Trophoblast cell (in vitro differentiated cells and primary cell): ENCODE measurements at regions not wholly inside any gene's neighbourhood (a gene's known extent, or its start where the extent isn't known, plus 50 kb on each side); places are given as distances from the start of the nearest gene placed in this dataset.

ENCODE experiments used
- DNase-seq, 2 donors: peaks; one replicate each; pipeline ENCODE4 v3.0.0-alpha.2; 2016
- H2AFZ ChIP-seq: 2 replicates; pipeline ENCODE4 v1.6.1; 2013; ENCODE audit warnings: low read length, moderate library complexity, mild to moderate bottlenecking; ENCODE audit not compliant: insufficient read depth, poor library complexity
- H2AK5ac ChIP-seq: 2 replicates; pipeline ENCODE4 v1.6.1; 2013; ENCODE audit warnings: mild to moderate bottlenecking, low read length
- H2BK120ac ChIP-seq: 2 replicates; pipeline ENCODE4 v1.6.1; 2013; ENCODE audit warnings: low read length, mild to moderate bottlenecking, moderate library complexity; ENCODE audit not compliant: insufficient read depth, poor library complexity
- H2BK12ac ChIP-seq: 2 replicates; pipeline ENCODE4 v1.6.1; 2013; ENCODE audit warnings: mild to moderate bottlenecking, low read length, moderate library complexity
- H2BK5ac ChIP-seq: 2 replicates; pipeline ENCODE4 v1.6.1; 2013; ENCODE audit warnings: low read length, low read depth, moderate library complexity, mild to moderate bottlenecking; ENCODE audit not compliant: poor library complexity
- H3K14ac ChIP-seq: 2 replicates; pipeline ENCODE4 v1.6.1; 2013; ENCODE audit warnings: mild to moderate bottlenecking, low read length
- H3K18ac ChIP-seq: 2 replicates; pipeline ENCODE4 v1.6.1; 2013; ENCODE audit warnings: mild to moderate bottlenecking, low read length
- H3K23ac ChIP-seq: 2 replicates; pipeline ENCODE4 v1.6.1; 2013; ENCODE audit warnings: low read length
- H3K27ac ChIP-seq: 2 replicates; pipeline ENCODE4 v1.5.1; 2013; ENCODE audit warnings: low read depth, mild to moderate bottlenecking, inconsistent platforms, low read length, moderate library complexity
- H3K27me3 ChIP-seq: 2 replicates; pipeline ENCODE4 v1.6.1; 2013; ENCODE audit warnings: inconsistent platforms, mild to moderate bottlenecking, low read length, moderate library complexity; ENCODE audit not compliant: insufficient read depth
- H3K36me3 ChIP-seq, 2 experiments: 1 replicate in 1 of 2; 2 replicates in 1 of 2; pipeline ENCODE4 v1.6.1; 2013; ENCODE audit warnings: low read length in 2 of 2, mild to moderate bottlenecking in 2 of 2, moderate library complexity in 1 of 2; ENCODE audit not compliant: insufficient read depth in 2 of 2, control insufficient read depth in 1 of 2
- H3K4ac ChIP-seq: 2 replicates; pipeline ENCODE4 v1.6.1; 2013; ENCODE audit warnings: low read depth, mild to moderate bottlenecking, low read length, moderate library complexity
- H3K4me1 ChIP-seq, 2 experiments: 1 replicate in 1 of 2; 2 replicates in 1 of 2; pipeline ENCODE4 v1.6.1; 2013; ENCODE audit warnings: low read length in 2 of 2, mild to moderate bottlenecking in 2 of 2, moderate library complexity in 1 of 2; ENCODE audit not compliant: insufficient read depth in 2 of 2, control insufficient read depth in 1 of 2
- H3K4me2 ChIP-seq: 2 replicates; pipeline ENCODE4 v1.6.1; 2013; ENCODE audit warnings: inconsistent platforms, mild to moderate bottlenecking, low read length, moderate library complexity
- H3K4me3 ChIP-seq: 2 replicates; pipeline ENCODE4 v1.5.1; 2013; ENCODE audit warnings: mild to moderate bottlenecking, low read depth, low read length, inconsistent platforms
- H3K79me1 ChIP-seq: one replicate; pipeline ENCODE4 v1.6.1; 2013; ENCODE audit warnings: low read length
- H3K79me2 ChIP-seq: 2 replicates; pipeline ENCODE4 v1.6.1; 2013; ENCODE audit warnings: low read length, mild to moderate bottlenecking; ENCODE audit not compliant: control insufficient read depth, insufficient read depth, poor library complexity
- H3K9ac ChIP-seq: 2 replicates; pipeline ENCODE4 v1.6.1; 2013; ENCODE audit warnings: mild to moderate bottlenecking, low read length
- H3K9me3 ChIP-seq: 2 replicates; pipeline ENCODE4 v1.6.1; 2013; ENCODE audit warnings: low read depth, mild to moderate bottlenecking, control low read depth, inconsistent platforms, low read length; ENCODE audit not compliant: insufficient read depth
- H4K12ac ChIP-seq: 2 replicates; pipeline ENCODE4 v1.6.1; 2013; ENCODE audit warnings: low read depth, mild to moderate bottlenecking, low read length, moderate library complexity
- H4K8ac ChIP-seq: 2 replicates; pipeline ENCODE4 v1.6.1; 2013; ENCODE audit warnings: low read depth, mild to moderate bottlenecking, low read length, moderate library complexity
- H4K91ac ChIP-seq: one replicate; pipeline ENCODE4 v1.6.1; 2013; ENCODE audit warnings: low read depth, mild to moderate bottlenecking, low read length, moderate library complexity
- WGBS: extraction: QIAGEN DNeasy Blood & Tissue Kit; methylation state at CpG from one replicate; pipeline ENCODE4 v1.1.7; 2013; ENCODE audit warnings: missing lambda C conversion rate; ENCODE audit not compliant: insufficient read length, insufficient coverage; ENCODE audit errors: extremely low coverage; 5-methylcytosine and 5-hydroxymethylcytosine counted together

DNA sequence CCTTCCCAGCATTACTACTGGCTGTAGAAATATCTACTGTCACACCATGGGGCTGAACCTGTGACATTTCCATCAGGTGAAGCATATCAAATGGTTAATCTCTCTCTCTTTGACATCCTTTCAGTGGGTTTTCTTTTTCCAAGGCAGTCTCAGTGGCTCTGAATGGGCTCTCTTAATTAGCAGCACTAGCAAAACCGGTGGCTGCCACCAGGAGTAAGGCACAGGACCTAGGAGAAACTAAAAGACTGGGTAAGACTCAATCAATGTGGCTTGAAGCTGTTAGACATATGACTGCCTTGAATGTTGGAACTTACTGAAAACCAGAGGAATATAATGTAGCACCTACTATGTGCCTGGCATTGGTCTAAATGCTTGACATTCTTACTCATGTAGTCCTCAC, 445.0 kb upstream of the KIF2A start:
- no peak overlapping the region for H2BK5ac ChIP-seq
- no peaks in the 10 kb centered on the region for H3K27me3 ChIP-seq
- H3K4me2 ChIP-seq: no peak overlapping the region
- H3K4ac ChIP-seq: no peak overlapping the region
- no peak overlapping the region for H4K8ac ChIP-seq
- no peak overlapping the region for H3K14ac ChIP-seq
- no peak overlapping the region for H3K23ac ChIP-seq
- no peak overlapping the region for H3K18ac ChIP-seq
- no peak overlapping the region for H2BK120ac ChIP-seq
- H3K9me3 ChIP-seq: no peaks in the 10 kb centered on the region
- no peak overlapping the region for H3K9ac ChIP-seq
- no peaks in the 10 kb centered on the region for H3K36me3 ChIP-seq
- no CpG with 5 or more reads among the region's 1 CpG for WGBS
- no peaks in the 10 kb centered on the region for H3K79me1 ChIP-seq
- no peak overlapping the region for H3K27ac ChIP-seq
- H2AFZ ChIP-seq: no peak overlapping the region
- H3K79me2 ChIP-seq: no peaks in the 10 kb centered on the region
- H3K4me3 ChIP-seq: no peak overlapping the region
- no peak for DNase-seq
- no peaks in the 10 kb centered on the region for H3K4me1 ChIP-seq
- H4K12ac ChIP-seq: no peak overlapping the region
- no peak overlapping the region for H4K91ac ChIP-seq
- H2BK12ac ChIP-seq: no peak overlapping the region
- H2AK5ac ChIP-seq: no peak overlapping the region

GRCh38 chr5:61866930-61867329, 439.1 kb upstream of the KIF2A start:
- DNase-seq: no peak
- H2AFZ ChIP-seq: no peak overlapping the region
- no peaks in the 10 kb centered on the region for H3K27me3 ChIP-seq
- no peaks in the 10 kb centered on the region for H3K79me2 ChIP-seq
- no peak overlapping the region for H3K9ac ChIP-seq
- no peak overlapping the region for H3K14ac ChIP-seq
- no peak overlapping the region for H2BK120ac ChIP-seq
- no peak overlapping the region for H3K4me2 ChIP-seq
- no peak overlapping the region for H3K23ac ChIP-seq
- no peaks in the 10 kb centered on the region for H3K79me1 ChIP-seq
- no peak overlapping the region for H2BK12ac ChIP-seq
- H3K9me3 ChIP-seq: peaks cover 7% of the 10 kb centered on the region
- H3K36me3 ChIP-seq: no peaks in the 10 kb centered on the region
- no peak overlapping the region for H4K91ac ChIP-seq
- H2AK5ac ChIP-seq: no peak overlapping the region
- no peak overlapping the region for H2BK5ac ChIP-seq
- H3K4me1 ChIP-seq: no peaks in the 10 kb centered on the region
- no peak overlapping the region for H3K27ac ChIP-seq
- H4K8ac ChIP-seq: no peak overlapping the region
- WGBS: no CpG with 5 or more reads among the region's 3 CpGs
- no peak overlapping the region for H3K4ac ChIP-seq
- no peak overlapping the region for H3K18ac ChIP-seq
- no peak overlapping the region for H4K12ac ChIP-seq
- no peak overlapping the region for H3K4me3 ChIP-seq

GRCh38 chr5:61869333-61869732, 436.7 kb upstream of the KIF2A start:
- H4K91ac ChIP-seq: no peak overlapping the region
- H2BK12ac ChIP-seq: no peak overlapping the region
- no peak overlapping the region for H4K12ac ChIP-seq
- H3K9ac ChIP-seq: no peak overlapping the region
- H2AK5ac ChIP-seq: no peak overlapping the region
- H2BK5ac ChIP-seq: no peak overlapping the region
- no peak overlapping the region for H2AFZ ChIP-seq
- H3K4ac ChIP-seq: no peak overlapping the region
- no peak overlapping the region for H3K18ac ChIP-seq
- no peaks in the 10 kb centered on the region for H3K36me3 ChIP-seq
- no peaks in the 10 kb centered on the region for H3K4me1 ChIP-seq
- H3K27ac ChIP-seq: no peak overlapping the region
- H3K79me1 ChIP-seq: no peaks in the 10 kb centered on the region
- no peaks in the 10 kb centered on the region for H3K79me2 ChIP-seq
- no CpG with 5 or more reads among the region's 2 CpGs for WGBS
- H3K27me3 ChIP-seq: no peaks in the 10 kb centered on the region
- H2BK120ac ChIP-seq: no peak overlapping the region
- H3K23ac ChIP-seq: no peak overlapping the region
- no peak for DNase-seq
- H3K14ac ChIP-seq: no peak overlapping the region
- no peak overlapping the region for H4K8ac ChIP-seq
- H3K9me3 ChIP-seq: peaks cover 10% of the 10 kb centered on the region
- H3K4me2 ChIP-seq: no peak overlapping the region
- no peak overlapping the region for H3K4me3 ChIP-seq

DNA sequence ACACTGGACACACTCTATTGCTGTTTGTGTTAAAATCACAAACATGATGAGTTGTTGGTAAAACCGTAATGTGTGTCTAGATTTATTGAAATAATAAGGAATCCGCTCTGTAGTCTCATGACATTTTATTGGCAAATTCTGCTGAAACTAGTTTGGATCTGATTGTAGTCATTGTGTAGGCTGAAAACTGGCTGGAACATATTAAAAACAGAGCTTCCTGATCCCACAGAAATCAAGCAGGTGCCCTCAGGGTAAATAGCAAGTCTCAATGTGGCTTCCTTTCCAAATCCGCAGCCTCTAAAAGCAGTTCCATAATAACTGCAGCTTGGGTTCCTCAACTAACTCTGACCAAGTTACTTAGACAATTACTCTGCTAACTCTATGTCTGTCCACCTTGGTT, 427.5 kb upstream of the KIF2A start:
- Histone ChIP-seq H3K36me3 (no peaks in the 10 kb centered on the region), H3K9me3 (no peaks in the 10 kb centered on the region), H3K4me2 (no peak overlapping the region), H4K12ac (no peak overlapping the region), H3K79me1 (no peaks in the 10 kb centered on the region), H3K9ac (no peak overlapping the region), H3K23ac (no peak overlapping the region), H3K27me3 (no peaks in the 10 kb centered on the region), H2AK5ac (no peak overlapping the region), H3K4ac (no peak overlapping the region), H2BK12ac (no peak overlapping the region), H3K79me2 (no peaks in the 10 kb centered on the region), H2BK5ac (no peak overlapping the region), H4K8ac (no peak overlapping the region), H3K14ac (no peak overlapping the region), H3K4me1 (peaks cover 0 to 4% of the 10 kb centered on the region in 2 experiments), H4K91ac (no peak overlapping the region), H3K4me3 (no peak overlapping the region), H3K18ac (no peak overlapping the region), H3K27ac (no peak overlapping the region), H2AFZ (no peak overlapping the region), H2BK120ac (no peak overlapping the region)
- WGBS: no CpG with 5 or more reads among the region's 3 CpGs
- DNase-seq: no peak
